ENCODE measurements at regions not wholly inside any gene's neighbourhood (a gene's known extent, or its start where the extent isn't known, plus 50 kb on each side); places are given as distances from the start of the nearest gene placed in this dataset.

DNA sequence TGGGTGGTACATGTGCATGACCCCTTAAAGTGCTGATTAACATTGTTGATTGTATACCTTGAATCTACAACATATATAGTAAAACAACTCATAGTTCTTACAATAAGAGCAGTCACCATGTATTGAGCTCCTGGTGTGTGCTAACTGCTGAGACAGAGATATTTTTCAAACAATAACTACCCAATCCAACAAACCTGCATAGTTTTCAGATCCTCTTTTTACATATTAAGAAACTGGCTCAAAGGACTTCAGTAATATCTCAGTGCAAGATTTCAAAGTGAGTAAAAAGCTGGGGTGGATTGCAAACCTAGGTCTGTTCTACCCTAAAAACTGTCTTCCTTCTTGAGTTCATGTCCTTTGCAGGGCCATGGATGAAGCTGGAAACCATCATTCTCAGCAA, 272.2 kb downstream of the SNX13 start:
- H3K4me2 ChIP-seq (ENCODE audit: low read length), result no peak overlapping the region
- no peaks in the 10 kb centered on the region for H3K79me2 ChIP-seq
- no peaks in the 10 kb centered on the region for H3K36me3 ChIP-seq (ENCODE audit: control insufficient read depth, insufficient read depth, low read length)
- H3K9ac ChIP-seq, result no peak overlapping the region
- no peak overlapping the region for H3K27ac ChIP-seq
- H3K4me1 ChIP-seq, result no peaks in the 10 kb centered on the region
- no peaks in the 10 kb centered on the region for H3K27me3 ChIP-seq (ENCODE audit: control insufficient read depth, insufficient read depth, low read length)
- H2AFZ ChIP-seq, result no peak overlapping the region
- no peaks in the 10 kb centered on the region for H3K9me3 ChIP-seq (ENCODE audit: control insufficient read depth, low read length)
- no peak overlapping the region for H3K4me3 ChIP-seq (ENCODE audit: low read depth, low read length)
- TF ChIP-seq, protein P1, sequence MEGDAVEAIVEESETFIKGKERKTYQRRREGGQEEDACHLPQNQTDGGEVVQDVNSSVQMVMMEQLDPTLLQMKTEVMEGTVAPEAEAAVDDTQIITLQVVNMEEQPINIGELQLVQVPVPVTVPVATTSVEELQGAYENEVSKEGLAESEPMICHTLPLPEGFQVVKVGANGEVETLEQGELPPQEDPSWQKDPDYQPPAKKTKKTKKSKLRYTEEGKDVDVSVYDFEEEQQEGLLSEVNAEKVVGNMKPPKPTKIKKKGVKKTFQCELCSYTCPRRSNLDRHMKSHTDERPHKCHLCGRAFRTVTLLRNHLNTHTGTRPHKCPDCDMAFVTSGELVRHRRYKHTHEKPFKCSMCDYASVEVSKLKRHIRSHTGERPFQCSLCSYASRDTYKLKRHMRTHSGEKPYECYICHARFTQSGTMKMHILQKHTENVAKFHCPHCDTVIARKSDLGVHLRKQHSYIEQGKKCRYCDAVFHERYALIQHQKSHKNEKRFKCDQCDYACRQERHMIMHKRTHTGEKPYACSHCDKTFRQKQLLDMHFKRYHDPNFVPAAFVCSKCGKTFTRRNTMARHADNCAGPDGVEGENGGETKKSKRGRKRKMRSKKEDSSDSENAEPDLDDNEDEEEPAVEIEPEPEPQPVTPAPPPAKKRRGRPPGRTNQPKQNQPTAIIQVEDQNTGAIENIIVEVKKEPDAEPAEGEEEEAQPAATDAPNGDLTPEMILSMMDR (IDR thresholded peaks at IDR 0.05), result no peak

DNA sequence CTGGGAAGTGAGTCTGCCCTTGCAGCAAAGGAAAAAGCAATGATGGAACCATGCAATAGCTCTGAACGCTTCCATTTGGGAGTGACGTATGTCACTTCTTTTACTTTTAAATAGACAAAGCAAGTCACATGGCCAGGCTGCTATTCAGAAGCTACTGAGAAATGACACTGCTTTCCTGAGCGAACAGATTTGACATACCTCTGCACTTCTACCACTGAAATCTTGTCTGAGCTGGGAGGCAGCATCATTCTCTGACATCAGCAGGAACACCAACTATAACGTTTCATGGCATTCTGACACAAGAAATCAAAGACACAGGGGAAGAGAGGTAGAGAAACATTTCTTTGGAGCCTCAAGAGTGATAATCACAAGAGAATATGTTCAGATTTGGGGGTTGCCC, 271.1 kb downstream of the SNX13 start:
- H3K4me1 ChIP-seq, result no peaks in the 10 kb centered on the region
- H3K9ac ChIP-seq, result no peak overlapping the region
- H3K4me2 ChIP-seq (ENCODE audit: low read length), result no peak overlapping the region
- H3K27me3 ChIP-seq (ENCODE audit: control insufficient read depth, insufficient read depth, low read length), result no peaks in the 10 kb centered on the region
- H2AFZ ChIP-seq, result no peak overlapping the region
- no peaks in the 10 kb centered on the region for H3K36me3 ChIP-seq (ENCODE audit: control insufficient read depth, insufficient read depth, low read length)
- H3K4me3 ChIP-seq (ENCODE audit: low read depth, low read length), result no peak overlapping the region
- TF ChIP-seq, protein P1 (IDR thresholded peaks at IDR 0.05), result no peak
- no peaks in the 10 kb centered on the region for H3K9me3 ChIP-seq (ENCODE audit: control insufficient read depth, low read length)
- H3K27ac ChIP-seq, result no peak overlapping the region
- no peaks in the 10 kb centered on the region for H3K79me2 ChIP-seq

DNA sequence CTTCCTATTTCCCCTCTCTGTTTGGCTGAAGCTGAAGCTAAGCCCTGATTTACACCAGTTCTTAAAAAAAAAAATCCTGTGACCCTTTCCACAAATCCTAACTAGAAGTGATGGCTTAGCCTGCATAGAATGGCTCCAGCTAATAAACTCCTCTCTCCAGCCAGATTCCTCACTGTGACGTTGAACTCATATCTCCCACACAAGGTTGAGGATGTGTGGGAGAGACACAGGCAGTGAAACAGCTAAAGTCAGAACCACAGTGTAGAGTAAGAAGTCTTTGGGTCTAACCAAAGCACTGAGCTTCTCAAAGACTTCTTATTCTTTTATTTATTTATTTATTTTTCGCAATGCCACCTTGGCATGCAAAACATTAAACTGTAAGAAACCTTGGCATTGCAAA, 268.3 kb downstream of the SNX13 start:
- TF ChIP-seq, protein P1 (IDR thresholded peaks at IDR 0.05), result no peak
- H3K27ac ChIP-seq, result no peak overlapping the region
- H3K36me3 ChIP-seq (ENCODE audit: control insufficient read depth, insufficient read depth, low read length), result no peaks in the 10 kb centered on the region
- no peak overlapping the region for H2AFZ ChIP-seq
- H3K4me2 ChIP-seq (ENCODE audit: low read length), result no peak overlapping the region
- no peak overlapping the region for H3K4me3 ChIP-seq (ENCODE audit: low read depth, low read length)
- H3K27me3 ChIP-seq (ENCODE audit: control insufficient read depth, insufficient read depth, low read length), result no peaks in the 10 kb centered on the region
- H3K79me2 ChIP-seq, result no peaks in the 10 kb centered on the region
- no peak overlapping the region for H3K9ac ChIP-seq
- H3K9me3 ChIP-seq (ENCODE audit: control insufficient read depth, low read length), result no peaks in the 10 kb centered on the region
- no peaks in the 10 kb centered on the region for H3K4me1 ChIP-seq

DNA sequence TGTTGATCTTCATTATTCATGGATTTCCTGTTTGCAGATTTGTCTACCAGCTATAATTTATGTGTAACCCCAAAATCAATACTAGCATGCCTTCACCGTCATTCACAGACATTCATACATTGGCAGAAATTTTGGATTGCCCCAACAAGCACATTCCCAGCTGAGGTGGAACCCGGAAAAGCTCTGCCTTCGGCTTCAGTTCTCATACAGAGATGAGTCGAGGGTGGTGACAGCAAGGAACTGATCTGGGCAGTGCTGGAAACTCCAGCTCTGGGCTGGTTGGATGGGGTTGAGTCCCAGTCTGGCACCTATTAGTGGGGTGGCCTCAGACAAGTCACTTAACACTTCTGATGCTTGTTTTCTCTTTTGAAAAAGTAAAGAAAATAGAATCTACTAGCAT, 267.5 kb downstream of the SNX13 start:
- no peaks in the 10 kb centered on the region for H3K27me3 ChIP-seq (ENCODE audit: control insufficient read depth, insufficient read depth, low read length)
- H3K27ac ChIP-seq, result no peak overlapping the region

More for the DNA sequence above, 267.5 kb downstream of the SNX13 start:
- Histone ChIP-seq H3K9me3 (ENCODE audit: control insufficient read depth, low read length) (no peaks in the 10 kb centered on the region), H3K9ac (no peak overlapping the region), H3K4me2 (ENCODE audit: low read length) (no peak overlapping the region), H3K36me3 (ENCODE audit: control insufficient read depth, insufficient read depth, low read length) (no peaks in the 10 kb centered on the region), H3K4me1 (no peaks in the 10 kb centered on the region), H2AFZ (no peak overlapping the region), H3K4me3 (ENCODE audit: low read depth, low read length) (no peak overlapping the region), H3K79me2 (no peaks in the 10 kb centered on the region)
- TF ChIP-seq, protein P1 (IDR thresholded peaks at IDR 0.05), result no peak
